ENCODE measurements at regions not wholly inside any gene's neighbourhood (a gene's known extent, or its start where the extent isn't known, plus 50 kb on each side); places are given as distances from the start of the nearest gene placed in this dataset.
"Not testable (repeated sequence)": the region's sequence is repeated elsewhere in the genome, so short reads cannot be mapped to it uniquely, and the experiment has no call there.

GRCh38 chr13:109983447-109983846 is 197.1 kb upstream of the IRS2 start:
- no peaks in the 10 kb centered on the region for H3K27me3 ChIP-seq (ENCODE audit: control insufficient read depth in 3 of 3, insufficient read depth in 3 of 3, low read depth in 1 of 3, low read length in 3 of 3)

GRCh38 chr13:109981000-109981399 is 194.6 kb upstream of the IRS2 start:
- Histone ChIP-seq H4K91ac (ENCODE audit: low read depth, low read length, poor library complexity) (no peak overlapping the region), H4K8ac (ENCODE audit: low read depth, low read length) (no peak overlapping the region), H2AK5ac (ENCODE audit: low read depth, low read length) (no peak overlapping the region), H3K4me1 (ENCODE audit: control insufficient read depth in 2 of 2, insufficient read depth in 1 of 2, low read depth in 1 of 2, low read length in 2 of 2) (peaks cover 0 to 1% of the 10 kb centered on the region in 2 donors), H3K4me3 (ENCODE audit: low read length in 2 of 2) (no peak overlapping the region), H3K9me3 (replicated peaks in 1 of 2; ENCODE audit: control insufficient read depth in 2 of 2, insufficient read depth in 1 of 2, low read depth in 1 of 2, low read length in 2 of 2) (no peaks in the 10 kb centered on the region), H3K14ac (ENCODE audit: low read length) (no peak overlapping the region), H3K23ac (ENCODE audit: low read depth, low read length, poor library complexity) (no peak overlapping the region), H3K36me3 (replicated peaks in 1 of 2; ENCODE audit: control insufficient read depth in 2 of 2, insufficient read depth in 2 of 2, low read length in 2 of 2) (no peaks in the 10 kb centered on the region), H3K9ac (ENCODE audit: low read depth, low read length, poor library complexity) (no peak overlapping the region), H3K18ac (ENCODE audit: low read length) (no peak overlapping the region), H3K27me3 (ENCODE audit: control insufficient read depth in 3 of 3, insufficient read depth in 3 of 3, low read depth in 1 of 3, low read length in 3 of 3) (no peaks in the 10 kb centered on the region), H2BK5ac (ENCODE audit: low read length) (no peak overlapping the region), H3K4ac (ENCODE audit: low read length) (no peak overlapping the region), H3K79me1 (ENCODE audit: low read depth, low read length) (no peaks in the 10 kb centered on the region), H2BK120ac (ENCODE audit: low read depth, low read length) (no peak overlapping the region), H3K27ac (replicated peaks; ENCODE audit: low read length) (no peak overlapping the region), H2BK12ac (ENCODE audit: low read length) (no peak overlapping the region), H2BK15ac (ENCODE audit: low read length) (no peak overlapping the region), H2AFZ (ENCODE audit: low read length) (no peak overlapping the region), H3K4me2 (ENCODE audit: insufficient read depth, low read length, poor library complexity, severe bottlenecking) (no peak overlapping the region)
- WGBS, 2 donors (ENCODE audit: extremely low coverage in 2 of 2, insufficient read length in 2 of 2, insufficient replicate concordance in 1 of 2), result no CpG with 5 or more reads among the region's 4 CpGs
- no peak for DNase-seq (ENCODE audit: low spot score)

More at GRCh38 chr13:109983447-109983846, 197.1 kb upstream of the IRS2 start:
- Histone ChIP-seq H3K4me1 (ENCODE audit: control insufficient read depth in 2 of 2, insufficient read depth in 1 of 2, low read depth in 1 of 2, low read length in 2 of 2) (peaks cover 0 to 1% of the 10 kb centered on the region in 2 donors), H3K14ac (ENCODE audit: low read length) (no peak overlapping the region), H2BK12ac (ENCODE audit: low read length) (no peak overlapping the region), H3K4me3 (ENCODE audit: low read length in 2 of 2) (no peak overlapping the region), H2BK15ac (ENCODE audit: low read length) (no peak overlapping the region), H3K9ac (ENCODE audit: low read depth, low read length, poor library complexity) (no peak overlapping the region), H2BK120ac (ENCODE audit: low read depth, low read length) (no peak overlapping the region), H3K79me1 (ENCODE audit: low read depth, low read length) (no peaks in the 10 kb centered on the region), H3K36me3 (replicated peaks in 1 of 2; ENCODE audit: control insufficient read depth in 2 of 2, insufficient read depth in 2 of 2, low read length in 2 of 2) (no peaks in the 10 kb centered on the region), H3K4me2 (ENCODE audit: insufficient read depth, low read length, poor library complexity, severe bottlenecking) (no peak overlapping the region), H2AK5ac (ENCODE audit: low read depth, low read length) (no peak overlapping the region), H3K23ac (ENCODE audit: low read depth, low read length, poor library complexity) (no peak overlapping the region), H3K9me3 (replicated peaks in 1 of 2; ENCODE audit: control insufficient read depth in 2 of 2, insufficient read depth in 1 of 2, low read depth in 1 of 2, low read length in 2 of 2) (no peaks in the 10 kb centered on the region), H3K27ac (replicated peaks; ENCODE audit: low read length) (no peak overlapping the region), H4K8ac (ENCODE audit: low read depth, low read length) (no peak overlapping the region), H4K91ac (ENCODE audit: low read depth, low read length, poor library complexity) (no peak overlapping the region), H3K4ac (ENCODE audit: low read length) (no peak overlapping the region), H2AFZ (ENCODE audit: low read length) (no peak overlapping the region), H2BK5ac (ENCODE audit: low read length) (no peak overlapping the region), H3K18ac (ENCODE audit: low read length) (no peak overlapping the region)
- WGBS, 2 donors (ENCODE audit: extremely low coverage in 2 of 2, insufficient read length in 2 of 2, insufficient replicate concordance in 1 of 2), result no CpG with 5 or more reads among the region's 7 CpGs
- no peak for DNase-seq (ENCODE audit: low spot score)

GRCh38 chr13:109979676-109980075 is 193.3 kb upstream of the IRS2 start:
- H3K36me3 ChIP-seq (replicated peaks in 1 of 2; ENCODE audit: control insufficient read depth in 2 of 2, insufficient read depth in 2 of 2, low read length in 2 of 2); H2BK15ac ChIP-seq (ENCODE audit: low read length); H3K79me1 ChIP-seq (ENCODE audit: low read depth, low read length); H4K8ac ChIP-seq (ENCODE audit: low read depth, low read length); H3K18ac ChIP-seq (ENCODE audit: low read length); H3K4ac ChIP-seq (ENCODE audit: low read length); H3K4me2 ChIP-seq (ENCODE audit: insufficient read depth, low read length, poor library complexity, severe bottlenecking); H3K23ac ChIP-seq (ENCODE audit: low read depth, low read length, poor library complexity); H2BK120ac ChIP-seq (ENCODE audit: low read depth, low read length); H3K14ac ChIP-seq (ENCODE audit: low read length); H3K4me1 ChIP-seq (ENCODE audit: control insufficient read depth in 2 of 2, insufficient read depth in 1 of 2, low read depth in 1 of 2, low read length in 2 of 2); H3K9me3 ChIP-seq (replicated peaks in 1 of 2; ENCODE audit: control insufficient read depth in 2 of 2, insufficient read depth in 1 of 2, low read depth in 1 of 2, low read length in 2 of 2); H3K9ac ChIP-seq (ENCODE audit: low read depth, low read length, poor library complexity); H2BK5ac ChIP-seq (ENCODE audit: low read length); H2AK5ac ChIP-seq (ENCODE audit: low read depth, low read length); H3K27ac ChIP-seq (replicated peaks; ENCODE audit: low read length); H4K91ac ChIP-seq (ENCODE audit: low read depth, low read length, poor library complexity); H3K27me3 ChIP-seq (ENCODE audit: control insufficient read depth in 3 of 3, insufficient read depth in 3 of 3, low read depth in 1 of 3, low read length in 3 of 3); DNase-seq (ENCODE audit: low spot score); H2BK12ac ChIP-seq (ENCODE audit: low read length); H3K4me3 ChIP-seq (ENCODE audit: low read length in 2 of 2); H2AFZ ChIP-seq (ENCODE audit: low read length): not testable (repeated sequence)
- WGBS, 2 donors (ENCODE audit: extremely low coverage in 2 of 2, insufficient read length in 2 of 2, insufficient replicate concordance in 1 of 2), result no CpG with 5 or more reads among the region's 3 CpGs

- H3K4ac ChIP-seq (ENCODE audit: low read length), result no peak overlapping the region
- no peak overlapping the region for H2AK5ac ChIP-seq (ENCODE audit: low read depth, low read length)
- H3K9ac ChIP-seq (ENCODE audit: low read depth, low read length, poor library complexity), result no peak overlapping the region
- no peak overlapping the region for H3K27ac ChIP-seq (replicated peaks; ENCODE audit: low read length)
- no peak overlapping the region for H2BK120ac ChIP-seq (ENCODE audit: low read depth, low read length)
- DNase-seq (ENCODE audit: low spot score), result no peak
- H3K79me1 ChIP-seq (ENCODE audit: low read depth, low read length), result no peaks in the 10 kb centered on the region
- no peak overlapping the region for H3K4me2 ChIP-seq (ENCODE audit: insufficient read depth, low read length, poor library complexity, severe bottlenecking)
- H3K27me3 ChIP-seq (ENCODE audit: control insufficient read depth in 3 of 3, insufficient read depth in 3 of 3, low read depth in 1 of 3, low read length in 3 of 3), result no peaks in the 10 kb centered on the region
- H4K91ac ChIP-seq (ENCODE audit: low read depth, low read length, poor library complexity), result no peak overlapping the region
- WGBS, 2 donors (ENCODE audit: extremely low coverage in 2 of 2, insufficient read length in 2 of 2, insufficient replicate concordance in 1 of 2), result no CpG with 5 or more reads among the region's 6 CpGs
- no peak overlapping the region for H3K23ac ChIP-seq (ENCODE audit: low read depth, low read length, poor library complexity)
- no peak overlapping the region for H2BK5ac ChIP-seq (ENCODE audit: low read length)
- H3K4me1 ChIP-seq (ENCODE audit: control insufficient read depth in 2 of 2, insufficient read depth in 1 of 2, low read depth in 1 of 2, low read length in 2 of 2), result no peaks in the 10 kb centered on the region
- H3K18ac ChIP-seq (ENCODE audit: low read length), result no peak overlapping the region
- no peak overlapping the region for H2AFZ ChIP-seq (ENCODE audit: low read length)
- no peaks in the 10 kb centered on the region for H3K36me3 ChIP-seq (replicated peaks in 1 of 2; ENCODE audit: control insufficient read depth in 2 of 2, insufficient read depth in 2 of 2, low read length in 2 of 2)
- no peak overlapping the region for H4K8ac ChIP-seq (ENCODE audit: low read depth, low read length)
- no peaks in the 10 kb centered on the region for H3K9me3 ChIP-seq (replicated peaks in 1 of 2; ENCODE audit: control insufficient read depth in 2 of 2, insufficient read depth in 1 of 2, low read depth in 1 of 2, low read length in 2 of 2)
- H2BK12ac ChIP-seq (ENCODE audit: low read length), result no peak overlapping the region
- H2BK15ac ChIP-seq (ENCODE audit: low read length), result no peak overlapping the region
- H3K4me3 ChIP-seq (ENCODE audit: low read length in 2 of 2), result no peak overlapping the region
- H3K14ac ChIP-seq (ENCODE audit: low read length), result no peak overlapping the region
Observed at GRCh38 chr13:109979228-109979627, 192.8 kb upstream of the IRS2 start.
